ENCODE measurements at regions not wholly inside any gene's neighbourhood (a gene's known extent, or its start where the extent isn't known, plus 50 kb on each side); places are given as distances from the start of the nearest gene placed in this dataset.
A peak's percentile ranks its signal among the peaks of the same experiment; 100 is the strongest.
"Not testable (repeated sequence)": the region's sequence is repeated elsewhere in the genome, so short reads cannot be mapped to it uniquely, and the experiment has no call there.

DNA sequence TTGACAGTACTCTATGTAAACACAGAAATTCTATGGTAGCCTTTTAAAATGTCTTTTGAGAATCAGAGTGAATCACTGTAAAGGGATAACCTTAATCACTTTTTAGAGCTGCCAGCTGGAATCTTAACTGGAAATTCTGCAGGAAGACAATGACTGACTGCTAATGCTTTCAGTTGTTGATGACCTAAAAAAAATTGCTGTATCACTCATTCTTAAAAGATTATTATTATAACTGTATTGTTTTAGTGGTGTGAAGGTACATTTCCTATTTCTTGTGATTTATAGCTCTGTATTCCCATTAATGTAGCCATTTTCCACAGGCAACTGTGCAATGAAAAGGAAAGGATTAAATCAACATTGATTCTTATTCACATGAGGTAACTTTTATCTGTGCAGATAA is 260.5 kb downstream of the CALCRL start:
- no peak overlapping the region for H2AFZ ChIP-seq (ENCODE audit: low read depth, low read length)
- H3K36me3 ChIP-seq (ENCODE audit: insufficient read depth, low read length): no peaks in the 10 kb centered on the region
- H3K4me3 ChIP-seq (ENCODE audit: low read length): no peak overlapping the region
- no peaks in the 10 kb centered on the region for H3K9me3 ChIP-seq (ENCODE audit: low read length)
- peaks cover 21% of the 10 kb centered on the region for H3K4me1 ChIP-seq (ENCODE audit: insufficient read depth, low read length)
- H3K27me3 ChIP-seq (ENCODE audit: insufficient read depth, low read length): no peaks in the 10 kb centered on the region

DNA sequence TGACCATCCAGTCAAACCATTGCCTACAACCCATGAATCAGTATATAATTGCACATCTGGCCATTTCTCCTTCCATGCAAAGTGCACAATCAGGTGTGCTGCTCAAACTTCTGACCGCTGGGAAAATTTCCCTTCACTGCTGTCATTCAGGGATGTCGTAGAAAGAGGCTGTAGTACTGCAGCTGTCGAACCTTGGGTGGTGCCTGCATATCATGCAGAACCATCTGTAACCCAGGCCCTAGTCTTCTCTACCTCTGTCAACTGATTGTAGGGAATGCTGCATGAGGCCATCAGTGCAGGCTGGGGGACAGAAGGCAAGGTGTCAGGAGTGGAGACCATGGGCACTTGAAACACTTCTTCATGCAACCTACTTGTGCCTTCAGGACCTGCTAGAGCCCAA is 267.5 kb downstream of the CALCRL start:
- H3K4me1 ChIP-seq (ENCODE audit: insufficient read depth, low read length): no peaks in the 10 kb centered on the region
- H3K36me3 ChIP-seq (ENCODE audit: insufficient read depth, low read length): no peaks in the 10 kb centered on the region
- H3K4me3 ChIP-seq (ENCODE audit: low read length): no peak overlapping the region
- H3K27me3 ChIP-seq (ENCODE audit: insufficient read depth, low read length): no peaks in the 10 kb centered on the region
- H3K9me3 ChIP-seq (ENCODE audit: low read length): no peaks in the 10 kb centered on the region
- no peak overlapping the region for H2AFZ ChIP-seq (ENCODE audit: low read depth, low read length)

GRCh38 chr2:187178876-187179275 is 269.2 kb downstream of the CALCRL start:
- H3K4me3 ChIP-seq (ENCODE audit: low read length): not testable (repeated sequence)

GRCh38 chr2:187177253-187177652 is 270.8 kb downstream of the CALCRL start:
- H3K27me3 ChIP-seq (ENCODE audit: insufficient read depth, low read length): no peaks in the 10 kb centered on the region
- no peaks in the 10 kb centered on the region for H3K9me3 ChIP-seq (ENCODE audit: low read length)
- H3K36me3 ChIP-seq (ENCODE audit: insufficient read depth, low read length): no peaks in the 10 kb centered on the region
- H3K4me1 ChIP-seq (ENCODE audit: insufficient read depth, low read length): no peaks in the 10 kb centered on the region
- H3K4me3 ChIP-seq (ENCODE audit: low read length): no peak overlapping the region
- no peak overlapping the region for H2AFZ ChIP-seq (ENCODE audit: low read depth, low read length)

More at GRCh38 chr2:187178876-187179275, 269.2 kb downstream of the CALCRL start:
- not testable (repeated sequence) for H3K4me1 ChIP-seq (ENCODE audit: insufficient read depth, low read length); H3K9me3 ChIP-seq (ENCODE audit: low read length); H3K36me3 ChIP-seq (ENCODE audit: insufficient read depth, low read length); H2AFZ ChIP-seq (ENCODE audit: low read depth, low read length); H3K27me3 ChIP-seq (ENCODE audit: insufficient read depth, low read length)

- H3K4me3 ChIP-seq (ENCODE audit: low read length): no peak overlapping the region
- no peak overlapping the region for H2AFZ ChIP-seq (ENCODE audit: low read depth, low read length)
- H3K9me3 ChIP-seq (ENCODE audit: low read length): no peaks in the 10 kb centered on the region
- H3K4me1 ChIP-seq (ENCODE audit: insufficient read depth, low read length): peaks cover 5% of the 10 kb centered on the region
- H3K36me3 ChIP-seq (ENCODE audit: insufficient read depth, low read length): no peaks in the 10 kb centered on the region
- H3K27me3 ChIP-seq (ENCODE audit: insufficient read depth, low read length): no peaks in the 10 kb centered on the region
Observed at GRCh38 chr2:187174582-187174981, 273.5 kb downstream of the CALCRL start.

GRCh38 chr2:187171318-187171717 is 276.7 kb downstream of the CALCRL start:
- no peaks in the 10 kb centered on the region for H3K27me3 ChIP-seq (ENCODE audit: insufficient read depth, low read length)
- H2AFZ ChIP-seq (ENCODE audit: low read depth, low read length): no peak overlapping the region
- H3K36me3 ChIP-seq (ENCODE audit: insufficient read depth, low read length): no peaks in the 10 kb centered on the region
- no peaks in the 10 kb centered on the region for H3K9me3 ChIP-seq (ENCODE audit: low read length)
- no peak overlapping the region for H3K4me3 ChIP-seq (ENCODE audit: low read length)
- H3K4me1 ChIP-seq (ENCODE audit: insufficient read depth, low read length): peaks cover 33% of the 10 kb centered on the region

- H3K9me3 ChIP-seq (ENCODE audit: low read length): no peaks in the 10 kb centered on the region
- H3K4me3 ChIP-seq (ENCODE audit: low read length): no peak overlapping the region
- no peaks in the 10 kb centered on the region for H3K36me3 ChIP-seq (ENCODE audit: insufficient read depth, low read length)
- H2AFZ ChIP-seq (ENCODE audit: low read depth, low read length): no peak overlapping the region
- H3K27me3 ChIP-seq (ENCODE audit: insufficient read depth, low read length): no peaks in the 10 kb centered on the region
- H3K4me1 ChIP-seq (ENCODE audit: insufficient read depth, low read length): peaks cover 33% of the 10 kb centered on the region
Observed at GRCh38 chr2:187169864-187170263, 278.2 kb downstream of the CALCRL start.

GRCh38 chr2:187168720-187169713 is 279.0 kb downstream of the CALCRL start:
- H3K4me1 ChIP-seq (ENCODE audit: insufficient read depth, low read length): peaks cover 33% of the 10 kb centered on the region
- H2AFZ ChIP-seq (ENCODE audit: low read depth, low read length): no peak overlapping the region
- no peaks in the 10 kb centered on the region for H3K27me3 ChIP-seq (ENCODE audit: insufficient read depth, low read length)
- H3K4me3 ChIP-seq (ENCODE audit: low read length): no peak overlapping the region
- H3K9me3 ChIP-seq (ENCODE audit: low read length): no peaks in the 10 kb centered on the region
- no peaks in the 10 kb centered on the region for H3K36me3 ChIP-seq (ENCODE audit: insufficient read depth, low read length)

DNA sequence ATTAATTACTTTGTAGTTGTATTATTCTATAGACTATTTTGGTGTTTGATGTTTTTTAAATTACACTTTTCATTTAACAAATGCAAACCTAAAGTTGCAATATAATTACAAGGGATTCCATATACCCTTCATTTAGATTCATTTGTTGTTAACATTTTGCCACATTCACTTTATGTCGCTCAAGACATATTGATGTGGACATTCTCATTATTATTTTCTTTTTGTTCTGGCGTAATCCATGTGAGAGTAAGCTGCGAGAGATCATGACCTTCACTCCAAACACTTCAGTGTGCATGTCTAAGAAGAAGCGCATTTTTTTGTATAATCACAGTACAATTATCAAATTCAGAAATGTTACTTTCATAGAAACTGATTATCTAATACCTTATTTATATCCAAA is 280.6 kb downstream of the CALCRL start:
- H2AFZ ChIP-seq (ENCODE audit: low read depth, low read length): no peak overlapping the region
- H3K27me3 ChIP-seq (ENCODE audit: insufficient read depth, low read length): no peaks in the 10 kb centered on the region
- H3K9me3 ChIP-seq (ENCODE audit: low read length): no peaks in the 10 kb centered on the region
- H3K4me1 ChIP-seq (ENCODE audit: insufficient read depth, low read length): peaks cover 33% of the 10 kb centered on the region
- H3K36me3 ChIP-seq (ENCODE audit: insufficient read depth, low read length): no peaks in the 10 kb centered on the region
- H3K4me3 ChIP-seq (ENCODE audit: low read length): no peak overlapping the region

DNA sequence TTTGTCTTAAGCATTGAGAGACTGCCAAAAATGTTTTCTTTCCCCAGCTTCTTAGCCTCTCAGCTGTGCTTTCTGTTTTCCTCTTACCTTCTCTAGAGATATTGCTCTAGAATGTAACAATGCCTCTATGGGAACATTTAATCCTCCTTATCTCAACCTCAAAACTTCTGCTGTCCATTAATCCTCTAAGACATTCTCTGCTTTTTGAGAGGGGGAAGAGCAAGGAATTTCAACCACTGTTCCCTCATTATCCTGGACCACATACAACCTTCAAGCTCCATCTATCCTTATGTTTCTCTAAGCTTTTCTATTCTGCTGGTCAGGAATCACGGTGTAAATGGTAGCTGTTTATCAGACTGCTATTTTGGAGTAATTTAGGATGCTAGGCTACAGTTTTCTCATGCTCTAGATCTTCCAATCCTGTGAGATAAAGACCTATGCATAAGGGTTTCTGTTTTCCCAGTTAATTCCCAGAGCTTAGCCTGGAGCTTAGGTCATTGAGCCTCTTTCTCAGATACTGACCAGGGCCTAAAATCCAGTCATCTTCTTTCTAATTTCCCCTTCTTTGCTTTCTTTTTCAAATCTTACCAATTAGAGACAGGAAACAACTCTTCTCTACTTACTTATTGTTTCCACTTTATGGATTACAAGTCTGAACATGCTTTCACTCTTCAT is 282.0 kb downstream of the CALCRL start:
- Histone ChIP-seq H2AFZ (ENCODE audit: low read depth, low read length) (no peak overlapping the region), H3K36me3 (ENCODE audit: insufficient read depth, low read length) (no peaks in the 10 kb centered on the region), H3K4me1 (ENCODE audit: insufficient read depth, low read length) (peaks cover 33% of the 10 kb centered on the region), H3K27me3 (ENCODE audit: insufficient read depth, low read length) (no peaks in the 10 kb centered on the region), H3K9me3 (ENCODE audit: low read length) (no peaks in the 10 kb centered on the region), H3K4me3 (ENCODE audit: low read length) (no peak overlapping the region)

DNA sequence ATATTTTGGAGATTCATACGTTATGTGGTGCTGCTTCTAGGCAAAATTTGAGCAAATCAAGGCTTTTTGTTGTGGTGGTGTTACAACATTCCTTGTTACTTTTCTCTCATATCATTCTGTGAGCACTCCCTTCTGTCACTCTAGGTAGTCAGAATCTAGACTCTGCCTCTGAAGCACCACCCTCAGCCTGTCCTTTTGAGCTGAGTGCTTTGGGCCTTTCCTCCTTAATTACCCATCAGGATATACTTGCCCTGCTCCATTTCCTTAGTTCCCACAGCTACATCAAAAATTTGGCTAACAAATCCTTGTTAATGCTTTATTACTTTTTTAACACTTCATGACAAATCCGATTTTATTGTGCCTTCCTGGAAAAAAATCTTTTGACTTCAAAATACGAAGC is 289.6 kb downstream of the CALCRL start:
- Histone ChIP-seq H3K4me3 (ENCODE audit: low read length) (no peak overlapping the region), H2AFZ (ENCODE audit: low read depth, low read length) (peak overlapping the region; percentile 81), H3K27me3 (ENCODE audit: insufficient read depth, low read length) (no peaks in the 10 kb centered on the region), H3K36me3 (ENCODE audit: insufficient read depth, low read length) (no peaks in the 10 kb centered on the region), H3K9me3 (ENCODE audit: low read length) (peaks cover 3% of the 10 kb centered on the region), H3K4me1 (ENCODE audit: insufficient read depth, low read length) (peaks cover 2% of the 10 kb centered on the region)

GRCh38 chr2:187157046-187157445 is 291.0 kb downstream of the CALCRL start:
- peaks cover 2% of the 10 kb centered on the region for H3K4me1 ChIP-seq (ENCODE audit: insufficient read depth, low read length)
- H2AFZ ChIP-seq (ENCODE audit: low read depth, low read length): no peak overlapping the region
- H3K36me3 ChIP-seq (ENCODE audit: insufficient read depth, low read length): no peaks in the 10 kb centered on the region
- no peak overlapping the region for H3K4me3 ChIP-seq (ENCODE audit: low read length)
- peaks cover 3% of the 10 kb centered on the region for H3K9me3 ChIP-seq (ENCODE audit: low read length)
- H3K27me3 ChIP-seq (ENCODE audit: insufficient read depth, low read length): no peaks in the 10 kb centered on the region

GRCh38 chr2:187155476-187155875 is 292.6 kb downstream of the CALCRL start:
- Histone ChIP-seq H2AFZ (ENCODE audit: low read depth, low read length) (no peak overlapping the region), H3K27me3 (ENCODE audit: insufficient read depth, low read length) (no peaks in the 10 kb centered on the region), H3K36me3 (ENCODE audit: insufficient read depth, low read length) (no peaks in the 10 kb centered on the region), H3K4me1 (ENCODE audit: insufficient read depth, low read length) (peaks cover 2% of the 10 kb centered on the region), H3K4me3 (ENCODE audit: low read length) (no peak overlapping the region), H3K9me3 (ENCODE audit: low read length) (peaks cover 3% of the 10 kb centered on the region)
